Psoas muscle (tissue), 7 donors: ENCODE measurements at regions not wholly inside any gene's neighbourhood (a gene's known extent, or its start where the extent isn't known, plus 50 kb on each side); places are given as distances from the start of the nearest gene placed in this dataset.
A peak's percentile ranks its signal among the peaks of the same experiment; 100 is the strongest.

Experiments
- ATAC-seq, 4 donors: fragments of 200-7000 bp; cut with Tn5 transposase; one replicate each; pipeline ENCODE4 v1.9.1; 2020; ENCODE audit warnings: moderate library complexity in 3 of 4, mild to moderate bottlenecking in 2 of 4
- DNase-seq, 2 donors: peaks; one replicate each; pipeline ENCODE4 v3.0.0-alpha.2; 2020
- H3K27ac ChIP-seq: fragments of 200-600 bp; one replicate; pipeline ENCODE4 v1.8.0; 2022
- H3K27me3 ChIP-seq, 3 donors: fragments of 200-600 bp in 1 of 3; one replicate each; pipeline versions ENCODE4 v1.6.1 to v1.8.0; 2013 to 2022; ENCODE audit warnings: low read length in 2 of 3, mild to moderate bottlenecking in 2 of 3, moderate library complexity in 1 of 3; ENCODE audit not compliant: insufficient read depth in 3 of 3
- H3K36me3 ChIP-seq, 2 donors: fragments of 200-600 bp in 1 of 2; one replicate each; pipeline versions ENCODE4 v1.6.1 to v1.8.0; 2013 to 2022; ENCODE audit warnings: low read depth in 1 of 2, mild to moderate bottlenecking in 1 of 2, moderate library complexity in 1 of 2; ENCODE audit not compliant: insufficient read depth in 1 of 2
- H3K4me1 ChIP-seq: fragments of 200-600 bp; one replicate; pipeline ENCODE4 v1.8.0; 2022
- H3K4me3 ChIP-seq: fragments of 200-600 bp; one replicate; pipeline ENCODE4 v1.8.0; 2022; ENCODE audit warnings: mild to moderate bottlenecking
- H3K9me3 ChIP-seq: fragments of 200-600 bp; one replicate; pipeline ENCODE4 v1.8.0; 2022
- CTCF ChIP-seq: fragments of 200-600 bp; IDR thresholded peaks from one replicate; pipeline ENCODE4 v1.8.0; 2022; ENCODE audit warnings: antibody characterized with exemption
- WGBS, 3 donors: extraction: QIAGEN DNeasy Blood & Tissue Kit; methylation state at CpG; one replicate each; pipeline versions ENCODE4 v1.1.6 to v1.1.7; 2013; 5-methylcytosine and 5-hydroxymethylcytosine counted together
- intact Hi-C, 2 donors: fragments of 100-400 bp; cut with DNase I; formaldehyde crosslinking; loops; one replicate each; pipeline versions ENCODE4 v1.11.0 to v1.14.2; 2022
- donor health status: healthy with polysubstance abuse.
- donor health status: DM: no; HTN: no; CAD: no; lungs with moderate emphysema.
- donor health status: Bipolar disorder and iron deficiency.
- donor health status: healthy.
- donor health status: DM: yes; HTN: yes; CAD: no.
- donor health status: DM: no; HTN: no; CAD: no.
- donor health status: DM: yes; HTN: yes; CAD: no.

- no peak for DNase-seq
- H3K27me3 ChIP-seq, result no peaks in the 10 kb centered on the region
- H3K4me3 ChIP-seq, result no peak overlapping the region
- H3K4me1 ChIP-seq, result no peaks in the 10 kb centered on the region
- no peak for TF ChIP-seq CTCF
- intact Hi-C loops, result no loop called here
- no peaks in the 10 kb centered on the region for H3K36me3 ChIP-seq
- ATAC-seq, result peak in 1 of 4 donors; percentile 35
- WGBS, 3 donors, result 64 to 71% (median 64%) methylated on average over 9 of the region's 9 CpGs
- no peak overlapping the region for H3K27ac ChIP-seq
- H3K9me3 ChIP-seq, result no peaks in the 10 kb centered on the region
Observed at GRCh38 chr4:152073351-152074087, 312.7 kb upstream of the GATB start.

- intact Hi-C loops, result no loop called here
- Histone ChIP-seq H3K27me3 (no peaks in the 10 kb centered on the region), H3K4me1 (no peaks in the 10 kb centered on the region), H3K4me3 (no peak overlapping the region), H3K27ac (no peak overlapping the region), H3K9me3 (no peaks in the 10 kb centered on the region), H3K36me3 (no peaks in the 10 kb centered on the region)
- TF ChIP-seq CTCF, result no peak
- WGBS, 3 donors, result 80 to 85% (median 83%) methylated on average over 11 of the region's 11 CpGs
- DNase-seq, result no peak
- no peak for ATAC-seq
Observed at GRCh38 chr4:152072906-152073305, 312.1 kb upstream of the GATB start.

GRCh38 chr4:152072001-152072485 lies 311.2 kb upstream of the GATB start:
- H3K4me3 ChIP-seq, result no peak overlapping the region
- no peaks in the 10 kb centered on the region for H3K36me3 ChIP-seq
- no peaks in the 10 kb centered on the region for H3K9me3 ChIP-seq
- intact Hi-C loops, result no loop called here
- ATAC-seq (no peak), DNase-seq (no peak)
- H3K27ac ChIP-seq, result no peak overlapping the region
- H3K4me1 ChIP-seq, result no peaks in the 10 kb centered on the region
- TF ChIP-seq CTCF, result no peak
- H3K27me3 ChIP-seq, result no peaks in the 10 kb centered on the region
- WGBS, 3 donors, result 78 to 91% (median 89%) methylated on average over 8 of the region's 8 CpGs

- H3K4me3 ChIP-seq, result no peak overlapping the region
- intact Hi-C loops, result no loop called here
- TF ChIP-seq CTCF, result no peak
- ATAC-seq, result no peak
- H3K36me3 ChIP-seq, result no peaks in the 10 kb centered on the region
- no peaks in the 10 kb centered on the region for H3K9me3 ChIP-seq
- H3K4me1 ChIP-seq, result no peaks in the 10 kb centered on the region
- 93 to 95% (median 95%) methylated on average over 6 of the region's 6 CpGs for WGBS, 3 donors
- no peak for DNase-seq
- no peak overlapping the region for H3K27ac ChIP-seq
- H3K27me3 ChIP-seq, result no peaks in the 10 kb centered on the region
Observed at GRCh38 chr4:152070854-152071253, 310.0 kb upstream of the GATB start.

- Histone ChIP-seq H3K4me1 (peaks cover 9% of the 10 kb centered on the region), H3K9me3 (no peaks in the 10 kb centered on the region), H3K36me3 (no peaks in the 10 kb centered on the region), H3K27me3 (no peaks in the 10 kb centered on the region), H3K27ac (no peak overlapping the region), H3K4me3 (no peak overlapping the region)
- WGBS, 3 donors, result 71 to 76% (median 71%) methylated on average over 3 of the region's 3 CpGs
- no peak for TF ChIP-seq CTCF
- DNase-seq (no peak), ATAC-seq (no peak)
- intact Hi-C loops, result no loop called here
Observed at GRCh38 chr4:152068866-152069265, 308.1 kb upstream of the GATB start.
